HG02973 (cell line): ENCODE measurements at regions not wholly inside any gene's neighbourhood (a gene's known extent, or its start where the extent isn't known, plus 50 kb on each side); places are given as distances from the start of the nearest gene placed in this dataset.

Experiments used
- ATAC-seq: cut with Tn5 transposase; IDR thresholded peaks from one replicate; pipeline ENCODE4 v1.9.1; 2021; ENCODE audit warnings: moderate library complexity; ENCODE audit not compliant: unreplicated experiment

DNA sequence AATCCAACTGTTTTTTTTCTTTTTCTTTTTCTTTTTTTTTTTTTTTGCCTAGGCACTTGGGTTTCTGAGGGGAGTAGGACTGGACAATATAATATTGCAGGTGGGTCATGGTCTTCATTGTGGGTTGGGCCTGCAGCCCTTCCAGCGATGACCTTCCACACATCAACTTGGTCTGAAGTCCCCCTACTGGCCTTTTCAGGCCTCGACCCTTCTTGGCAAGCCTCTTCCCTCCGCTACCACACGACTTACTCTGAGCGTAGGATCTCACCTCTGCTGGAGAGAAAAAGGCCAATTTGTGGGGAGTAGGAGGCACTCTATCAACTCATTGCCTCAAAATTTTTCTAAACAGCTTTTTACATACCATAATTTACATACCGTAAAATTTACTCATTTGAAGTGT lies 51.1 kb upstream of the GRIK3 start:
- ATAC-seq, result no peak

DNA sequence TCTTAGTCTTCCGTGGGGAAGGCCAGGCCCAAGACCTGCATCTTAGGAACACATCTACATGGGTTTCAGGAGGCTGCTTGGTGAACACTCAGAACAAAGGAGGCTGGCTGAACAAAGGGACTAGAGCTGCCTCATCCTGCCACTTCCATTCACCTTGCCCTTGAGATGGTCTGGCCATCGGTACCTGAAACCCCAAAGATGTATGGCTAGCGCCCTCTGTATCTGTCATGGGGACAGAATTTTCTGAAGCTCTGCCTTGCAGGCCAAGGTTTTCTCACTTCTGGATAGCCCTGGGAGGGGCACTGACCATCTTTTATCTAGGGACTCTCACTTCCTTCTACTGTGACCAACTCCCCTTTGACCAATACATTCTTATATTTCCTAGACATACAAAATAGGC lies 55.4 kb upstream of the GRIK3 start:
- no peak for ATAC-seq

DNA sequence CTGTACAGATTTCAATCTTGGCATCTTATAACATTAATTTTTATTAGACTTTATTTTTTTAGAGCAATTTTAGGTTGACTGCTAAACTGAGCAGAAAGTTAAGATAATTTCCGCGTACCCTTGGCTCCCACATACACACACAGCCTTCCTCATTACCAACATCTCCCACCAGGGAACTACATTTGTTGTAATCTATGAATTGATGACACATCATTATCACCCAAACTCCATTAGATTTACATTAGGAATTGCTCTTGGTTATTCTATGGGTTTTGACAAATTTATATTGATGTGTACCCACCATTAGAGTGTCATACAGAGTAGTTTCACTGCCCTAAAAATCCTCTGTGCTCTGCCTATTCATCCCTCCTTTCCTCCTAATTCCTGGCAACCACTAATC lies 56.4 kb upstream of the GRIK3 start:
- no peak for ATAC-seq

DNA sequence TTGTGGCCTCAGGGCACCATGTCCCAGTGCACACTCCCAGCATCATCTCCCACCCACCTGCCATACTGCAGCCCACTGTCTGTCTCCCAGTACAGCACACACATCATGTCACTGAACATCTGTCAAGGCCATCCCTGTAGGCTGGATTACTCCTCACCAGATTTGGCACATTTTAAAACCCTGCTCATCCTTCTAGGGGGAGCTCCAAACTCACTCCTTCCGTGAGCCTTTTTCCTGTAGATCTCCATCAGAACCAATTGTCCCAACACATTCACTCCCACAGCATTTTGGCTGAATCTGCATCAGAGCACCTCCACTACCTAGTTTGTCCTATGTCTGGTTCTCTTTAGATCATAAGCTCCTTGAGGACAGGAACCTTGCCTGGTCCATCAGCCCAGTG lies 58.6 kb upstream of the GRIK3 start:
- no peak for ATAC-seq

DNA sequence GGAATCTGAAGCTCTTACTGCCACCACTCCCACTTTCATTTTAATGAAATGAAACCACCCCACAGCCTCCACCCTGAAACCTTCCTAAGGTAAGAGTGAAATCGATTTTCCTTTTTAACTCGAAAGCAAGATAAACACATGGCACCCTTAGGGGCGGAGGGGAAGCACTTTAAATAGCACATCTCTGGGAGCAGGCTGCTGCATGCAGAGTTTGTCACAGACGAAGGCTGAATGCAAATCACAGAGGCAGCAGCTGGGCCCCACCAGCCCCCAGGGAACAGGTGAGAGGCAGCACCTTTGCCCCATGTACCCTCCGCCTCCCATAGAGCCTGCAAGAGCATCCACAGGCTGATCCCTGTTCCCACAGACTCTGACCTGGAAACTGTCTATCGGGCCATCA lies 60.0 kb upstream of the GRIK3 start:
- no peak for ATAC-seq

DNA sequence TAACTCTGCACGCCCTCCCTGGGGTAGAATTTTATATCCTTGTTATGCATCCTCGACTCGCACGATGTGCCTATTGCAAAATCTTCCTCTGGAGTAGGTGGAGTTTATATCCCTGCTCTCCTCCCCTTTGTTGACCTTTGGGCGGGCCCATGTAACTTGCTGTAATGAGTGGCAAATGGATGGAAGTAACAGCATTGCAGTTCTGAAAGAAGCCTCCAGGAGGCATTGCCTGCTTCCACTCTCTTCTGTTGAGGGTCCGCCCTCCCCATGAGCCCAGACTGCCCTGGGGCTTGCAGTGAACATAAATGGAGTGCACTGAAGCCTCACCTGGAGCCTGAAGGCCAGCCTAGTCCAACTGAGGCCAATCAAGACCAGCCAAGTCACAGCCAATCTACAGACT lies 62.2 kb upstream of the GRIK3 start:
- ATAC-seq, result no peak

DNA sequence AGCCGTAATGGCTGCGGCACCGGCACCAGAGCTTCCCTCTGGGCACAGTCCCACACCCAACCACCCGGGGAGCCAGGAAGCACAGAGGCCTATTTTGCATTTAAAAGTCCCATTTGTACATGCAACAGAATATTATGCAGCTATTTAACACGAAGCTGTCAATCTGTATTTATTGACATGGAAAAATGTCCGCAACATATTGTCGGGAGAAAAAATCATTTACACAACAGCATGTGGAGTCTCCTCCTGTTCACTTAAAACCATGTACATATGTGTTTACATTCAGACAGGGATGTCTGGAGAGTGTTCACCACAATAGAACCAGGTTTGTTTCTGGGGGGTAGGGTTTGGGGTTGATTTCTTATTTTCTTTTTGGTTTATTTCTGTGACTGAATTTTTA lies 63.4 kb upstream of the GRIK3 start:
- ATAC-seq, result no peak

DNA sequence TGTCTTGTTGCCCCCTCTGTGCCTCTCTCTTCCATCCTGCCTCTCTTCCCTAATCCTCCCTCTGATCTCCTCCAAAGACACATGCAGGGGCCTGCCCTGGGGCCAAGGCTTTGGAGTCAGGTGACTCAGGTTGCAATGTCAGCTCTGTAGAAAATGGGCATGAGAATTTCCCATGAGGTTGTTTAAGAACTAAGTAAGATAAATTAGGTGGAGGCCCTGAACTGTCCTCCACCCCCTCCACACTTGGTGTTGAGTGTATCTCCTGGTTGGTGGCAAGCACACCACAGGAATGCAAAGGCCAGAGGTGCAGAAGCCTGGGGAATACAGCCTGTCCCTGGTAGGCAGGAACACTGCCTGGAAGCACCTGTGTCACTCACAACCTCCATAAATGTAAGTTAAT lies 63.9 kb upstream of the GRIK3 start:
- ATAC-seq, result no peak

DNA sequence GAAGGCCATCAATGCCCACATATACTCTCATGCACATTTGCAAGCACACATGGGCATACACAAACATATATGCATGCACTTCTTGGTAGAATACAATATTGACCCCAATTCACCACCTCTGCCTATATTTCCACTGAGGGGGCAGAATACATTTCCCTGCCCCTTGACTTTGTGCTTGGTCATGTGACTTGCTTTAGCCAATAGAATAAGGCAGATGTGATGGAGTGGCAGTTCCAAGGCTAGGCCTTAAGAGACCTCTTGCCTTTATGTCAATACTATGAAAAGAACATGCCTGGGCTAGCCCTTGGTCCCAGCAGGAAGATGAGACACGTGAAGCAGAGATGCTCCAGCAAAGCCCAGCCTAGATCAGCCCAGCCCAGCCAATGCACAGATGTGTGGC lies 66.0 kb upstream of the GRIK3 start:
- no peak for ATAC-seq

DNA sequence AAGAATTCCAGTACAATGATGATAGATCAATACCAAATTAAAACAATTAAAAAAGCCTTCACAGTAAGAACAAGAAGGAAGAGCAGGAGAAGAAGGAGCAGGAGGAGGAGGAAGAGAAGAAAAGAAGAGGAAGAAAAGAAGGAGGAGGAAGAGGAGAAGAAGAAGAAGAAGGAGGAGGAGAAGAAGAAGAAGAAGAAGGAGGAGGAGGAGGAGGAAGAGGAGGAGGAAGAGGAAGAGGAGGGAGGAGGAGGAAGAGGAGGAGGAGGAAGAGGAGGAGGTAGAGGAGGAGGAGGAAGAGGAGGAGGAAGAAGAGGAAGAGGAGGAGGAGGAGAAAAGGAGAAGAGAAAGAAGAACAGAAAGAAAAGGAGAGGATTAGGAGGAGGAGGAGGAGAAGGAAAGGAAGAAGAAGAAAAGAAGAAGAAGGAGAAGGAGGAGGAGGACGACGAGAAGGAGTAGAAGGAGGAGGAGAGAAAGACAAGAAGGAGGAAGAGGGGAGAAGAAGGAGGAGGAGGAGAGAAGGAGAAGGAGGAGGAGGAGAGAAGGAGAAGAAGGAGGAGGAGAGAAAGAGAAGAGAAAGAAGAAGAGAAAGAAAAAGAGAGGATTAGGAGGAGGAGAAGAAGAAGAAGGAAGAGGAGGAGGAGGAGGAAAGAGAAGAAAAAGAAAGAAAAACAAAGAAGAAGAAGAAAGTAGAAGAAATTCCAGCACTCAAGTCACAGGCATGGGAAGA lies 68.5 kb upstream of the GRIK3 start:
- ATAC-seq, result no peak

DNA sequence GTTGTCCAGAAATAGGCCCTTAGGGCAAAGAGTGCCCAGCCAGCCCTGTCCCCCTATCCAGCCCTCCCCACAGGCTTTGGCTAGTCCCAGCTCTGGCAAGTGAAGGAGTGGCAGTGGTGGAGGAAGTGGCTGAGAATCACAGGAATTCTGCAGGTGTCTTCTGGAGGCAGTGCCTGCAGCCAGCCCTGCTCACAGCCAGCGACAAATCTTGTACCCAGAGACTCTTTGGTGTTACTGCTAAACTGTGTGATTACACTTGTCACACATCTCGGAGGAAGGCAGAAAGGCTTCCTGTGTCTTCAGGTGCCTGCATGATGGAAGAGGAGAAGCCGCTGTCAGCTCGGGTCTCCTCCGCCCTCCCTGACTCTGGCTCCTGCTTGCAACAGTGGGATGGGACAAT lies 71.6 kb upstream of the GRIK3 start:
- ATAC-seq, result no peak

DNA sequence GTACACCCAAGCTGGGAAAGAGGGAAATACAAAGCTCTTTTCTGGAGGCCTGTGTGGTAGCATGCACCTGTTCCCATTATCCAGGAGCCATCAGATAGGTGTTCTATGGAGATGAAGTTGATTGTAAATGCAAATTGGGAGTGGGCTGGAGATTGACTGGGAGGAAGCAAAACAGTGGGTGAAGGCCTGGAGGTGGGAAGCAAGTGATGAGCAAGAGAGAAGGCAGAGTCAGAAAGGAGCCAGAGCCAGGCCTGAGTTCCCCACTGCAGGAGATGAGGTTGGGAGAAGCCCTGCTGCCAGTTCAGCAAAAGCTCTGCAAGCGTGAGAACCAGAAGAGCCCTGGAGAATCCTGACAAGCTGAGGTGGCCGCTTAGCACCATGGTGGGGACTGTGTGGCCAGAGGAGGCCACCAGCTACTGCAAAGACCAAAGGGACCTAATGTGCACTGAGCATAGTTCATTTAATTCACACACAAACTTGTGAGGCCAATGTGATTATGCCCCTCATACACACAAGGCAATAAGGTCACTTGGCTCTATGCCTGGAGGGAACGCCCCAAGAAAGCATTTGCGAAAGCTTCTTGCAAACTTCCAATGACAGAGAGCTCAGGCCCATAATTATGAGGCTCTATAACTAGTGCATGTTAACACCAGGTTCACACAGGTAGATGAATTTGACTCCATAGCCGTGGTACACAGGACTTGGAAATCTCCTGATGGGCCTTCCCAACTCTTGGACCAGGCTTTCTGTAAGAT lies 73.0 kb upstream of the GRIK3 start:
- ATAC-seq, result no peak

DNA sequence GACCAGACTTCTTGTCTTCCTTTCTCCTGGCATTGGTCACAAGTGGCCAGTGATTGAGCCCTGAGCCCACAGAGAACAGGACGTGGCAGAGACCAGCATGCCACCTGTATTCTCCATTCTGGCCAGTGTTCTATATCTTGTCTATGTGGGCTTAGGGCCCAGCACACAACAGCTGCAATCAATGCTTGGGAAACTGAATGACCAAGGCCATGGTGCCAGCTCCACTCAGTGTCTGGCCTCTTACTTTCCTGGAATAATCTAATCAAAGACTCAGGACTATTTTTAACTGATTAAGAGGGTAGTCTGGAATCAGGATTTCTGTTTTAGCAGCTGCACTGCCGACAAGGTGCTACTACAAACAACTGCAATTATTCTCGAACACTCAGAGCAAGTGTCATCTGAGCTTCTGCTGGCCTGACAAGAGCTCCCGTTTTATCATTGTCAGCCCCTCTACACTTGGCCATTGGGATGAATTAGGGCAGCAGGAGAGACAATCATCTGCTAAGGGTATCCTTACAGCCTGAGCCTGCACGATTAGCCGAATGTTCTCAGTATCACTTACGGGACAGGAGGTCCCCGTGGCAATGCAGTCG lies 74.4 kb upstream of the GRIK3 start:
- no peak for ATAC-seq

DNA sequence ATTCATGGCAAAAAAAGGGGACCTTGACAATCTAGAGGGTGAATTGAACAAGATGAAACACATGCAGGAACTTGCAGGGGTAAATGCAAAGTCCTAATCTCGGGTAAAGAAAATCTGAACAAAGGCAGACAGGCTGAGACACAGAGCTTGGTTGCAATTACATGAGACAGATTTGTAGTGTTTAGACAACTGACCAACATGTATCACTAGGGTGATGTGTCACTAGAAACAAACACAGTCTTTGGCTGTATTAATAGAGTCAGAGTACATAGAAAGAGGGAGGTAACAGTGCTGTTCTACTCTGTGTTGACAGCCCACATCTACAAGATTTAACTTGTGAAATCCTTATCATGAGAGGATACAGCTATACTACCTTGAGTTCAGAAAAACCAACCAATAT lies 78.1 kb upstream of the GRIK3 start:
- no peak for ATAC-seq

DNA sequence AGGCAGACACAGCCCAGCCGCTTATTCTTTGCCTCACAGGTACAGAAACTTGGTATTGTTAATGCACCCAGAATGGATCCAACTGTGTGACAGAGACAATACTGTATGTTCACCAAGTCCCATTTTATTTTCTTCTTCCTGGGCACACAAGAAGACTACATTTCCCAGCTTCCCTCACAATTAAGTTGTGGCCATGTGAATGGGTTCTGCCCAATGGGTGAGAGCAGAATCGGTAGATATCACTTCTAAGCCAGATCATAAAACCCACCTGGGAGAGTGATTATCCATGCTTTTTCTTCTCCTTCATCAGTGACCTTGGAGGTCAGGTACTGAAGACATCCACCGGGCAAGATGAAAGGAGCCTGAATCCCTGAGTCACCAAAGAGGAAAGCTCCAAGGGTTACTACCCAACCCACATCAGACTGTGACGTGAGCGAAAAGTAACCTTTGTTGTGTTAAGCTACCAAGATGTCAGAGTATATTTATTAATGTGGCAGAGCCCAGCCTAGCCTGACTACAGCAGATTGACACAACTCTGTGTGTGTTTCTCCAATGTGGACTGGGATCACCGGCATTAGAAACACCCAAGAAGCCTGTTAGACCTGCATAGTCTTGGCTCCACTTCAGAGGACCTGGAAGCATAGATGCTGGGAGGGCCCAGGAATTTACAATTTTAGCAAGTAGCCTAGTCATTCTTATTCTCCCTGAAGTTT lies 79.1 kb upstream of the GRIK3 start:
- no peak for ATAC-seq

DNA sequence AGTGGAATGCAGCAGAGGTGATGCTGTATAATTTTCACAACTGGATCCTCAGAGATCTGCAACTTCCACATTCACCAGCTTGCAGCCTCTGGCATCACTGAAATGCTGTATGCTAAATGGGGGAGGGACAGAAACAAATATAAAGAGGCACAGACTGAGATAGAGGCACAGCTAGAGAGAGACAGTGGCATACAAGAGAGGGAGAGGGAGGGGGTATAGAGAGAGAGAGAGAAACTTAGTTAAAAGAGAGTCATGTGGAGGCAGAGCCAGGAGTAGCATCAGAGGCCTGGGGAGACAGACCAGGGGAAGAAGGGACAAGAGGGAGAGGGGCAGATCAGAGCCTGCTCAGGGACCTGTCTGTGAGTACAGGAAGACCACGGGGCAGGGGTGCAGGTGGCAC lies 84.5 kb upstream of the GRIK3 start:
- no peak for ATAC-seq

DNA sequence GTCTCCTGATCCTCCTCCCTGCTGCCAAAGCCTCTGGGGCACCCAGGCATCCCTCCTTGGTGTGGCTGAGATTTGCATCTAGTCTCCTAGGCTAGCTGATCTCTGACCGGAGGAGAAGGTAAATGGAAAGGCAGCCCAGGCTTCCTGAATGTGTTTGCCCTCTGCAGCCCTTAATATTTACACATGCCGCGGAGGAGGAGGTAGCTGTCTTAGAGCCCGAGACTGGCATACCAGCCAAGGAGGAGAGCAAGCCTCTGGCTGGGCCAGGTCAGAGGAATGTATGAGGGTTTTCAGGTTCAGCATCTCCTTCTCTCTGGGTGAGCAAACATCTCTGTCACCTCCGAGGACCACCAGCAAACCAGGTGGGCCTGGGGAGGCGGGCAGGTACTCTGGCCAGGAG lies 86.0 kb upstream of the GRIK3 start:
- no peak for ATAC-seq

DNA sequence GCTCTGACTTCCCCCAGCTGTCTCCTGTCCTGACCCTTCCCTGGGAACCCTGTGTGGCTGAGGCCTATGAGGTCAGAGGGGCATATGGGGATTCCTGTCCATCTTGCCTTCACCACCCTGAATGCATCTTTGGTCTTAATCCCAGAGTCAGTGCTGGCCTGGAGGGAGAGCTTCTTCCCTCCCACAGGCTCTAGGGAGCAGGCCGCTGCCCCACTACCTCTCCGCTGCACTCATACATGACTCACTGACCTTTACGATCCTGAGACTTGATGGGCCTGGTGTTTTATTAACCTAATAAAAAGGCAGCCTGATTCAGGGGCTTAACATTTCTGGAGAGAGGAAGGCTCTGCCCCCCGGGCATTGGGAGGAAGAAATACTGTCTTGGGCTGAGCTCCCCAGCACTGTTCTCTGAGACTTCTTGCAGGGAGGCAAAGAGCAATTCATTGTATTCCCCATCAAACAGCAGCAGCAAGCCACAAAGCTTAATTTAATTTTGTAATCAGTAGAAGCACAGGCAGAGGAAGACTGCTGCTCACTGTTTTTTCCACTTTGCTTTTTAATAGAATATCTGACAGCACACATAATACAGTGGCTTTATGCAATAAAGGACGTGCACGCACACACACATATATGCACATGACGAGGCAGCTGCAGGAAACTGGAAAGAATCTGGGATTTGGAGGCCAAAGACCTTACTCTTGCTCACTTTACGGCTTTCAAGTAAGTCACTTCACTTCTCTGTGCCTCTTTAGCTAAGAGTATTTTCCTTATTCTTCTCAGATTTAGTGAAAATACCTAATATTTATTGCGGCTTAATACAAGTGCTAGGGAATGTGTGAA lies 89.2 kb upstream of the GRIK3 start:
- ATAC-seq, result no peak

DNA sequence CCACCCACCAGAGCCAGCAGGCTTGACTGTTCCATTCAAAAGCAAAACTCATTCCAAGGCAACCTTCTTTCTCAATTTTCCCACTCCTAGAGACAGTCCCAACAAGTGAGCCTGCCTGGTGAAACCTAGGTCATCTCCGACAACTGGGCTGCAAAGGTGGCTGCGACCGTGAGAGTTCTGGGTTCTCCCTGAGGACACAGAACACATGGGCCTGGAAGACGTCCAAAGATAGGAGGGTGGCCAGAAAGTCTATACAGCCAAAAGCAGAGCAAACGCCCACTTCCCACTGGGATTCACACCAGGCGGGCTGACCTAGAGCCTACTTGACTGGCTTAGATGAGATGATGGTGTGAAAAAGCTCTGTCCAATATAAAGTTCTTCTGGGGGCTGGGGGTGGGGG lies 90.2 kb upstream of the GRIK3 start:
- ATAC-seq, result no peak

DNA sequence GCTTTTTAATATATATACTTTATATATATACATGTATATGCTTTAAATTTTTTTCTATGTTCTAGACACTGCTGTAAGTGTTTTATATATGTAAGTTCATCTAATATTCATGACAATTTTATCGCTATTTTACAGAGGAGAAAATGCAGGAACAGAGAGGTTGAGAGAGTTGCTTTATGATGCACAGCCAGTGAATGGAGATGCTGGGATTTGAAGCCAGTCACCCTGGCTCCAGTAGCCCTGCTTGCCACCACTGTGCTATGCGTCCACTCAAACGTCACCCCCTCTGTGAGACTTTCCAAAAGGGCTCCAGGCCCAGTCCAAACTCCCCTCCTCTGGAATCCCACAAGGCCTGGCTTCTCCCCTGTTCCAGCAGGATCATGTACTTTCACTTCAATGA lies 91.0 kb upstream of the GRIK3 start:
- no peak for ATAC-seq

DNA sequence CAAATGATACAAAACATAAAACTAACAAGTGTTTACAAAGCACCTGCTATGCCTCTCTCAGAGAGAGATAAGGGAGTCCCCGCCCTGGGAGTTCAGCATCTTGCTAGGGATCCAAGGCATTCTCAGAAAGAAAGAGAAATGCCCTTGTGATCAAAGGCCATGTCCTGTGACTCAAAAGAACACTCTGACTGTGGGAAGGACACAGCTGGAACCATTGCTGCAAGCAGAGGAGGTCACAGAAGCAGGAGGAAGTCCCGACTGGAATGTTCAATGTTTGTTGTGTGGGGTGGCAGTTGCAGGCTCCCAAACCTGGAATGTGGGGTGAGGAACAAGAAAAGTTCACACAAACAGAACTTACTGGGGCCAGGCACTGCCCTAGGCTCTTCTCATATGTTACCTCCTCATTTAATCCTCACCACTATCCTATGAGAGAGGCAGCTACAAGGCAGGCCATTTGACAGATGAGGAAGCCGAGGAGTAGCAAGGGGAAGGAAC lies 93.0 kb upstream of the GRIK3 start:
- no peak for ATAC-seq
